Thymus (tissue), 11 donors: ENCODE measurements at regions not wholly inside any gene's neighbourhood (a gene's known extent, or its start where the extent isn't known, plus 50 kb on each side); places are given as distances from the start of the nearest gene placed in this dataset.
"Not testable (repeated sequence)": the region's sequence is repeated elsewhere in the genome, so short reads cannot be mapped to it uniquely, and the experiment has no call there.

Source experiments
- DNase-seq, 9 donors: peaks; one replicate each; pipeline ENCODE4 v3.0.0-alpha.2; 2013; ENCODE audit warnings: low spot score in 9 of 9, low read depth in 6 of 9, missing footprints in 1 of 9
- H3K27ac ChIP-seq, 2 donors: one replicate each; pipeline ENCODE4 v1.5.1; 2013; ENCODE audit warnings: control low read depth in 1 of 2, low read depth in 1 of 2, low read length in 1 of 2, mild to moderate bottlenecking in 1 of 2, moderate library complexity in 1 of 2
- H3K27me3 ChIP-seq, 2 donors: one replicate each; pipeline ENCODE4 v1.5.1; 2013; ENCODE audit warnings: low read length in 1 of 2; ENCODE audit not compliant: control insufficient read depth in 2 of 2, insufficient read depth in 1 of 2
- H3K36me3 ChIP-seq, 2 donors: one replicate each; pipeline ENCODE4 v1.5.1; 2013; ENCODE audit warnings: low read length in 1 of 2, mild to moderate bottlenecking in 1 of 2, moderate library complexity in 1 of 2; ENCODE audit not compliant: control insufficient read depth in 2 of 2, insufficient read depth in 2 of 2
- H3K4me1 ChIP-seq, 2 donors: one replicate each; pipeline ENCODE4 v1.5.1; 2013; ENCODE audit warnings: low read length in 2 of 2; ENCODE audit not compliant: control insufficient read depth in 2 of 2, insufficient read depth in 2 of 2
- H3K4me3 ChIP-seq, 2 donors: one replicate each; pipeline ENCODE4 v1.5.1; 2013; ENCODE audit warnings: low read length in 2 of 2, control low read depth in 1 of 2, mild to moderate bottlenecking in 1 of 2
- H3K9me3 ChIP-seq, 2 donors: one replicate each; pipeline ENCODE4 v1.5.1; 2013; ENCODE audit warnings: low read length in 1 of 2, mild to moderate bottlenecking in 1 of 2; ENCODE audit not compliant: control insufficient read depth in 2 of 2, insufficient read depth in 1 of 2
- WGBS: extraction: QIAGEN DNeasy Blood & Tissue Kit; methylation state at CpG from one replicate; pipeline ENCODE4 v1.1.7; 2013; 5-methylcytosine and 5-hydroxymethylcytosine counted together
- donor health status: healthy.

- Histone ChIP-seq H3K9me3 (no peaks in the 10 kb centered on the region), H3K27ac (peak overlapping the region in 1 of 2 donors; percentile 93), H3K4me3 (peak overlapping the region; percentile 46 to 54), H3K36me3 (peaks cover 0 to 2% of the 10 kb centered on the region in 2 donors), H3K27me3 (no peaks in the 10 kb centered on the region), H3K4me1 (peaks cover 23 to 57% of the 10 kb centered on the region in 2 donors)
- 17% methylated on average over 3 of the region's 3 CpGs for WGBS
- DNase-seq: peak in 4 of 9 donors; percentile 34 to 71 (median 53)
Measured at GRCh38 chr14:106277503-106277902, 751.1 kb downstream of the TMEM121 start.

GRCh38 chr14:106280876-106281275 lies 754.5 kb downstream of the TMEM121 start:
- no peaks in the 10 kb centered on the region for H3K27me3 ChIP-seq
- H3K4me3 ChIP-seq: no peak overlapping the region
- H3K4me1 ChIP-seq: peaks cover 18 to 40% of the 10 kb centered on the region in 2 donors
- no peak overlapping the region for H3K27ac ChIP-seq
- DNase-seq: no peak
- H3K36me3 ChIP-seq: peaks cover 0 to 2% of the 10 kb centered on the region in 2 donors
- H3K9me3 ChIP-seq: no peaks in the 10 kb centered on the region

- WGBS: 95% methylated on average over 41 of the region's 41 CpGs
- no peak for DNase-seq
- H3K27ac ChIP-seq: no peak overlapping the region
- peaks cover 0 to 2% of the 10 kb centered on the region in 2 donors for H3K9me3 ChIP-seq
- H3K36me3 ChIP-seq: peaks cover 0 to 4% of the 10 kb centered on the region in 2 donors
- peaks cover 0 to 14% of the 10 kb centered on the region in 2 donors for H3K4me1 ChIP-seq
- H3K27me3 ChIP-seq: no peaks in the 10 kb centered on the region
- H3K4me3 ChIP-seq: no peak overlapping the region
Measured at GRCh38 chr14:106286697-106287290, 760.4 kb downstream of the TMEM121 start.

GRCh38 chr14:106287506-106287905 lies 761.1 kb downstream of the TMEM121 start:
- 96% methylated on average over 29 of the region's 29 CpGs for WGBS
- peaks cover 0 to 6% of the 10 kb centered on the region in 2 donors for H3K9me3 ChIP-seq
- peaks cover 0 to 14% of the 10 kb centered on the region in 2 donors for H3K4me1 ChIP-seq
- H3K4me3 ChIP-seq: no peak overlapping the region
- no peak for DNase-seq
- H3K27me3 ChIP-seq: no peaks in the 10 kb centered on the region
- peaks cover 0 to 4% of the 10 kb centered on the region in 2 donors for H3K36me3 ChIP-seq
- H3K27ac ChIP-seq: no peak overlapping the region

GRCh38 chr14:106291626-106292025 lies 765.2 kb downstream of the TMEM121 start:
- 92% methylated on average over 2 of the region's 2 CpGs for WGBS
- peak overlapping the region in 1 of 2 donors; percentile 39 for H3K27ac ChIP-seq
- DNase-seq: no peak
- H3K4me3 ChIP-seq: no peak overlapping the region
- peaks cover 0 to 7% of the 10 kb centered on the region in 2 donors for H3K36me3 ChIP-seq
- H3K27me3 ChIP-seq: no peaks in the 10 kb centered on the region
- H3K4me1 ChIP-seq: peaks cover 0 to 16% of the 10 kb centered on the region in 2 donors
- peaks cover 0 to 6% of the 10 kb centered on the region in 2 donors for H3K9me3 ChIP-seq

- 10% methylated on average over 1 of the region's 1 CpG for WGBS
- Histone ChIP-seq H3K4me3 (no peak overlapping the region), H3K27ac (no peak overlapping the region), H3K36me3 (peaks cover 0 to 3% of the 10 kb centered on the region in 2 donors), H3K9me3 (peaks cover 0 to 6% of the 10 kb centered on the region in 2 donors), H3K27me3 (no peaks in the 10 kb centered on the region), H3K4me1 (peaks cover 0 to 16% of the 10 kb centered on the region in 2 donors)
- no peak for DNase-seq
Measured at GRCh38 chr14:106294324-106294723, 767.9 kb downstream of the TMEM121 start.

GRCh38 chr14:106300951-106301510 lies 774.6 kb downstream of the TMEM121 start:
- Histone ChIP-seq H3K27ac (peak overlapping the region in 1 of 2 donors; percentile 47), H3K4me1 (peaks cover 4 to 12% of the 10 kb centered on the region in 2 donors)
- H3K4me3 ChIP-seq, H3K27me3 ChIP-seq, H3K36me3 ChIP-seq, H3K9me3 ChIP-seq: not testable (repeated sequence)
- peak in 1 of 9 donors; percentile 50 for DNase-seq
- WGBS: 11% methylated on average over 2 of the region's 2 CpGs

GRCh38 chr14:106301609-106302008 lies 775.2 kb downstream of the TMEM121 start:
- 55% methylated on average over 4 of the region's 4 CpGs for WGBS
- not testable (repeated sequence) for H3K4me3 ChIP-seq, H3K27me3 ChIP-seq, H3K36me3 ChIP-seq, DNase-seq, H3K9me3 ChIP-seq
- H3K27ac ChIP-seq: peak overlapping the region in 1 of 2 donors; percentile 47
- H3K4me1 ChIP-seq: peaks cover 4 to 12% of the 10 kb centered on the region in 2 donors

GRCh38 chr14:106302661-106303060 lies 776.3 kb downstream of the TMEM121 start:
- Histone ChIP-seq H3K4me3 (no peak overlapping the region), H3K4me1 (peaks cover 4 to 12% of the 10 kb centered on the region in 2 donors), H3K27ac (no peak overlapping the region), H3K36me3 (no peaks in the 10 kb centered on the region), H3K9me3 (no peaks in the 10 kb centered on the region), H3K27me3 (no peaks in the 10 kb centered on the region)
- DNase-seq: no peak
- 23% methylated on average over 4 of the region's 4 CpGs for WGBS
